Peyer's patch (tissue), 4 donors: ENCODE measurements at regions not wholly inside any gene's neighbourhood (a gene's known extent, or its start where the extent isn't known, plus 50 kb on each side); places are given as distances from the start of the nearest gene placed in this dataset.

Experiments
- POLR2A ChIP-seq, 2 donors: fragments of 450-650 bp; IDR thresholded peaks; one replicate each; pipeline ENCODE4 v1.5.1; 2017; ENCODE audit warnings: antibody characterized with exemption in 2 of 2, mild to moderate bottlenecking in 2 of 2, moderate library complexity in 2 of 2
- TF ChIP-seq, protein P1 (sequence below), 6 experiments: fragments of 450-650 bp in 4 of 6; fragments of 200-600 bp in 2 of 6; sonication (generic) in 1 of 6; IDR thresholded peaks; one replicate each; pipeline ENCODE4 v1.5.1; 2017 to 2019; ENCODE audit warnings: antibody characterized with exemption in 6 of 6, mild to moderate bottlenecking in 3 of 6, moderate library complexity in 1 of 6

DNA sequence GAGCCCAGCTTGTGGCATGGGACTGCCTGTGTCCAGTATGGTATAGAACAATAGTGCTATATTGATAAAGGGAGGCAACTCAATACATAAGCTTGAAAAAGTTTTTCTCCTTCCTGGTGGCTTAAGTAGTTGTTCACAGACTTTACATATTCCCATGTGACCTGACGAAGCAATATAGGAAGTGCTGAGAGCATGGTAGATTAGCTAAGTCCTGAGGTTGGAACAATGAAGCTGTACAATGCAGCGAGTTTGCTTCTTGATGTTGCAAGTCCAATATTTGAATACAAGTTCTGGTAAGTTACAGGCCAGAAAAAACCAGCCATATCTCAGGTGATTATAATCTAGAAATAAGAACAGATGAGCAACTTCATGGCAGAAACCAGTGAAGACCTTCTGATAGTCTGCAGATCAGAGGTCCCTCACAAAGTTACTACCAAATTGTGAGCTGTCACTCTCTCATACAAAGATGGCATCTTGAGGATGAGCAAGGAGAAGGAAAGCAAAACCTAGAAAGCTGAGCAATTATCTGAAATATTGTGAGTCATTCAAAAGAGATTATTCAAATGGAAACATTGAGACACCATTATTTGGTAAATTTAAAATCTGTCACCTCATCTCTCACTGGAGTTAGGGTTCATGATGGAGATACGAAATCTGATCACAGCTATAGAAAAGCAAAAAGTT, 72.9 kb upstream of the BTG1 start:
- no peak for TF ChIP-seq POLR2A (IDR thresholded peaks at IDR 0.05)
- TF ChIP-seq, protein P1, sequence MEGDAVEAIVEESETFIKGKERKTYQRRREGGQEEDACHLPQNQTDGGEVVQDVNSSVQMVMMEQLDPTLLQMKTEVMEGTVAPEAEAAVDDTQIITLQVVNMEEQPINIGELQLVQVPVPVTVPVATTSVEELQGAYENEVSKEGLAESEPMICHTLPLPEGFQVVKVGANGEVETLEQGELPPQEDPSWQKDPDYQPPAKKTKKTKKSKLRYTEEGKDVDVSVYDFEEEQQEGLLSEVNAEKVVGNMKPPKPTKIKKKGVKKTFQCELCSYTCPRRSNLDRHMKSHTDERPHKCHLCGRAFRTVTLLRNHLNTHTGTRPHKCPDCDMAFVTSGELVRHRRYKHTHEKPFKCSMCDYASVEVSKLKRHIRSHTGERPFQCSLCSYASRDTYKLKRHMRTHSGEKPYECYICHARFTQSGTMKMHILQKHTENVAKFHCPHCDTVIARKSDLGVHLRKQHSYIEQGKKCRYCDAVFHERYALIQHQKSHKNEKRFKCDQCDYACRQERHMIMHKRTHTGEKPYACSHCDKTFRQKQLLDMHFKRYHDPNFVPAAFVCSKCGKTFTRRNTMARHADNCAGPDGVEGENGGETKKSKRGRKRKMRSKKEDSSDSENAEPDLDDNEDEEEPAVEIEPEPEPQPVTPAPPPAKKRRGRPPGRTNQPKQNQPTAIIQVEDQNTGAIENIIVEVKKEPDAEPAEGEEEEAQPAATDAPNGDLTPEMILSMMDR (IDR thresholded peaks at IDR 0.05), result no peak
